MCF 10A (cell line): ENCODE measurements at regions not wholly inside any gene's neighbourhood (a gene's known extent, or its start where the extent isn't known, plus 50 kb on each side); places are given as distances from the start of the nearest gene placed in this dataset.

ENCODE experiments used
- BruUV-seq: library from RNA; stranded (reverse); fragments of 400-500 nt; replicated peaks from 2 replicates; lab custom pipeline; 2021; lab: Mats Ljungman, UMichigan
- CTCF ChIA-PET: fragments of 300-600 bp; sonication (Branson Sonifier 250); formaldehyde crosslinking; extraction: SDS; loops from one replicate; lab custom pipeline; 2021; ENCODE audit warnings: antibody characterized with exemption, inconsistent platforms; lab: Yijun Ruan, JAX
- POLR2A ChIA-PET: fragments of 300-600, 350-650 bp; sonication (Branson Sonifier 250); formaldehyde crosslinking; extraction: SDS; loops from one replicate; lab custom pipeline; 2020; ENCODE audit warnings: antibody characterized with exemption, inconsistent platforms; lab: Yijun Ruan, JAX
- DNase-seq: peaks from one replicate; pipeline ENCODE4 v3.0.0-alpha.2; 2018; ENCODE audit not compliant: unreplicated experiment
- H3K27ac Mint-ChIP-seq: one replicate; pipeline ENCODE4 v1.8.0; 2022; ENCODE audit warnings: mild to moderate bottlenecking, low read depth, mixed read lengths; ENCODE audit not compliant: unreplicated experiment
- H3K27me3 Mint-ChIP-seq: one replicate; pipeline ENCODE4 v1.8.0; 2022; ENCODE audit warnings: mixed read lengths; ENCODE audit not compliant: insufficient read depth, unreplicated experiment
- H3K36me3 Mint-ChIP-seq: one replicate; pipeline ENCODE4 v1.8.0; 2022; ENCODE audit warnings: mild to moderate bottlenecking, moderate library complexity, mixed read lengths; ENCODE audit not compliant: insufficient read depth, unreplicated experiment
- H3K4me1 Mint-ChIP-seq: one replicate; pipeline ENCODE4 v1.8.0; 2022; ENCODE audit warnings: mixed read lengths; ENCODE audit not compliant: insufficient read depth, unreplicated experiment
- H3K4me3 Mint-ChIP-seq: one replicate; pipeline ENCODE4 v1.8.0; 2022; ENCODE audit warnings: mild to moderate bottlenecking, moderate library complexity, mixed read lengths; ENCODE audit not compliant: unreplicated experiment
- H3K9me3 Mint-ChIP-seq: one replicate; pipeline ENCODE4 v1.8.0; 2022; ENCODE audit warnings: mixed read lengths; ENCODE audit not compliant: unreplicated experiment
- intact Hi-C: fragments of 100-400 bp; cut with micrococcal nuclease; formaldehyde crosslinking; loops from 2 replicates; pipeline ENCODE4 v1.14.1; 2022
- TF ChIP-seq, protein P1 (sequence below): fragments of 200-600 bp; IDR thresholded peaks from one replicate; pipeline ENCODE4 v1.8.0; 2022; ENCODE audit warnings: antibody characterized with exemption, mild to moderate bottlenecking; ENCODE audit not compliant: unreplicated experiment

GRCh38 chr2:216294305-216294704 is 78.0 kb downstream of the MARCHF4 start:
- Mint-ChIP-seq H3K4me3 (no peak overlapping the region), H3K36me3 (no peaks in the 10 kb centered on the region), H3K4me1 (peaks cover 9% of the 10 kb centered on the region), H3K27me3 (no peaks in the 10 kb centered on the region), H3K9me3 (no peaks in the 10 kb centered on the region), H3K27ac (no peak overlapping the region)
- ChIA-PET POLR2A (interaction anchor here (0.8 to 1.9 kb wide), 2 partner anchors 10 to 69 kb away, joined by 3 to 6 read pairs; no protein-coding TSS in a partner anchor), CTCF (interaction anchor here (0.8 to 1.3 kb wide), 2 partner anchors 9 to 12 kb away, joined by 3 read pairs; no protein-coding TSS in a partner anchor)
- BruUV-seq: no TSS peak
- no peak for DNase-seq
- TF ChIP-seq, protein P1, sequence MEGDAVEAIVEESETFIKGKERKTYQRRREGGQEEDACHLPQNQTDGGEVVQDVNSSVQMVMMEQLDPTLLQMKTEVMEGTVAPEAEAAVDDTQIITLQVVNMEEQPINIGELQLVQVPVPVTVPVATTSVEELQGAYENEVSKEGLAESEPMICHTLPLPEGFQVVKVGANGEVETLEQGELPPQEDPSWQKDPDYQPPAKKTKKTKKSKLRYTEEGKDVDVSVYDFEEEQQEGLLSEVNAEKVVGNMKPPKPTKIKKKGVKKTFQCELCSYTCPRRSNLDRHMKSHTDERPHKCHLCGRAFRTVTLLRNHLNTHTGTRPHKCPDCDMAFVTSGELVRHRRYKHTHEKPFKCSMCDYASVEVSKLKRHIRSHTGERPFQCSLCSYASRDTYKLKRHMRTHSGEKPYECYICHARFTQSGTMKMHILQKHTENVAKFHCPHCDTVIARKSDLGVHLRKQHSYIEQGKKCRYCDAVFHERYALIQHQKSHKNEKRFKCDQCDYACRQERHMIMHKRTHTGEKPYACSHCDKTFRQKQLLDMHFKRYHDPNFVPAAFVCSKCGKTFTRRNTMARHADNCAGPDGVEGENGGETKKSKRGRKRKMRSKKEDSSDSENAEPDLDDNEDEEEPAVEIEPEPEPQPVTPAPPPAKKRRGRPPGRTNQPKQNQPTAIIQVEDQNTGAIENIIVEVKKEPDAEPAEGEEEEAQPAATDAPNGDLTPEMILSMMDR: no peak
- intact Hi-C loops: no loop called here

DNA sequence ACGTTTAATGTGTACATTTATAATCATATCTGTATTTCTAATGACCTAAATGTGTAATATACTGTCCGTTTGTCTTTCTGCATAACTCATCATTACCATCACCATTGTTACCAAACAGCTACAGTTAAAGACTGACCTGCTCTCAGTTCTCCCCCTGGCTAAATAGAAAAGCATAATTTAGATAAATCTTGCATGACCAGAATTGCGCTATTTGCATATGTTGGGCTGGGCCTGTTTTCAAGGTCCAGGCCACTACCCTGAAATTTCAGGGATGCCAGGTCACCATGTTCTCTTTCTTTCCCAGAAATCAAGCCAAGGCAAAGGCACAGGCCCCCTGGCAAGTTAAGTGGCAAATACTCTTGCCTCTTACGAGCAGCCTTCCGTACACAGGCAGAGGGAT is 78.4 kb downstream of the MARCHF4 start:
- no peak overlapping the region for H3K27ac Mint-ChIP-seq
- peaks cover 5% of the 10 kb centered on the region for H3K4me1 Mint-ChIP-seq
- CTCF ChIA-PET: interaction anchor here (1.2 to 1.3 kb wide), 2 partner anchors 10 to 12 kb away, joined by 3 read pairs; no protein-coding TSS in a partner anchor
- intact Hi-C loops: no loop called here
- no peaks in the 10 kb centered on the region for H3K9me3 Mint-ChIP-seq
- no peaks in the 10 kb centered on the region for H3K27me3 Mint-ChIP-seq
- BruUV-seq: no TSS peak
- TF ChIP-seq, protein P1: no peak
- H3K36me3 Mint-ChIP-seq: no peaks in the 10 kb centered on the region
- DNase-seq: no peak
- H3K4me3 Mint-ChIP-seq: no peak overlapping the region
- POLR2A ChIA-PET: interaction anchor here (1.9 kb wide), 1 partner anchor 10 kb away, joined by 6 read pairs; no protein-coding TSS in a partner anchor

DNA sequence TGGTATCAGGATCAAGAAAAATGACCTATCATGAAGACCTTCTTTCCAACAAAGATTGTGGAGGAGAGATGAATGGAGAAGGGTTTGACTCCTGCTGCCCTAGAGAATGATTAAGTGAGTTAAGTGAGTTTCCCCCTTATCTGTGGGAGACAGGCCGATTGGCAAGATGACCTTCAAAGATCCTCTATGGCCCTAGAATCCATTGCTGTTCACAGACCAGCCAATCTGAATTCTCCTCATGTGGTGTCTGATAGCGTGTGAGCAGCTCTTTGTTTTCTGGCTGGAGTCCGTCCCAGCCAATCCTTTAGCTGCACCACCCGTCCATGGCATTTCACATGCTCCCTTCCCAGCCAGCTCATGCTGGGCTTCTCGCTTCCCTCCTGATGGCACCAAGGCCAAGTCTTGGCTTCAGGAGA is 79.4 kb downstream of the MARCHF4 start:
- no peak overlapping the region for H3K27ac Mint-ChIP-seq
- no TSS peak for BruUV-seq

GRCh38 chr2:216292475-216292874 is 79.8 kb downstream of the MARCHF4 start:
- intact Hi-C loops: no loop called here

More for the DNA sequence above, 79.4 kb downstream of the MARCHF4 start:
- CTCF ChIA-PET: interaction anchor here (1.2 kb wide), 1 partner anchor 11 kb away, joined by 3 read pairs; no protein-coding TSS in a partner anchor
- Mint-ChIP-seq H3K4me1 (no peaks in the 10 kb centered on the region), H3K27me3 (no peaks in the 10 kb centered on the region), H3K36me3 (no peaks in the 10 kb centered on the region), H3K9me3 (no peaks in the 10 kb centered on the region), H3K4me3 (no peak overlapping the region)
- POLR2A ChIA-PET: interaction anchor here (1.9 kb wide), 1 partner anchor 11 kb away, joined by 6 read pairs; no protein-coding TSS in a partner anchor
- intact Hi-C loops: no loop called here
- TF ChIP-seq, protein P1: no peak
- peak; percentile 8 for DNase-seq

More at GRCh38 chr2:216292475-216292874, 79.8 kb downstream of the MARCHF4 start:
- Mint-ChIP-seq H3K4me3 (no peak overlapping the region), H3K4me1 (no peaks in the 10 kb centered on the region), H3K36me3 (no peaks in the 10 kb centered on the region), H3K9me3 (no peaks in the 10 kb centered on the region), H3K27me3 (no peaks in the 10 kb centered on the region), H3K27ac (no peak overlapping the region)
- no TSS peak for BruUV-seq
- CTCF ChIA-PET: interaction anchor here (1.2 kb wide), 1 partner anchor 12 kb away, joined by 3 read pairs; no protein-coding TSS in a partner anchor
- POLR2A ChIA-PET: no interaction called here
- DNase-seq: no peak
- TF ChIP-seq, protein P1: no peak
